SK-N-SH treated with all-trans-retinoic acid at 6 μM for 48 hours (cell line): ENCODE measurements at regions not wholly inside any gene's neighbourhood (a gene's known extent, or its start where the extent isn't known, plus 50 kb on each side); places are given as distances from the start of the nearest gene placed in this dataset.

Source experiments
- ATAC-seq: fragments of 200-7000 bp; cut with Tn5 transposase; 3 replicates; pipeline ENCODE4 v1.9.1; 2020; ENCODE audit warnings: mild to moderate bottlenecking, moderate library complexity
- ARNTL ChIP-seq: fragments of 450-650 bp; formaldehyde crosslinking; IDR thresholded peaks from 2 replicates; pipeline ENCODE4 v1.5.0; 2020; ENCODE audit warnings: low read depth, mild to moderate bottlenecking, moderate library complexity, borderline replicate concordance
- BACH2 ChIP-seq: fragments of 250-450 bp; sonication (Bioruptor Pico); IDR thresholded peaks from 2 replicates; pipeline ENCODE4 v1.9.0; 2021; ENCODE audit warnings: mild to moderate bottlenecking, borderline replicate concordance
- CREB5 ChIP-seq: fragments of 250-450 bp; sonication (Bioruptor Pico); IDR thresholded peaks from 2 replicates; pipeline ENCODE4 v1.5.1; 2020; ENCODE audit warnings: low read depth, mild to moderate bottlenecking, moderate library complexity
- CSDC2 ChIP-seq: fragments of 250-450 bp; sonication (Bioruptor Pico); IDR thresholded peaks from 2 replicates; pipeline ENCODE4 v1.5.0; 2020; ENCODE audit warnings: mild to moderate bottlenecking, moderate library complexity
- GLIS3 ChIP-seq: fragments of 250-450 bp; sonication (Bioruptor Pico); IDR thresholded peaks from 2 replicates; pipeline ENCODE4 v1.5.0; 2020; ENCODE audit warnings: mild to moderate bottlenecking, moderate library complexity
- ISL1 ChIP-seq: fragments of 250-450 bp; sonication (Bioruptor Pico); IDR thresholded peaks from 2 replicates; pipeline ENCODE4 v2.1.2; 2022; ENCODE audit warnings: mild to moderate bottlenecking, moderate library complexity
- OSR1 ChIP-seq: fragments of 250-450 bp; sonication (Bioruptor Pico); IDR thresholded peaks from 2 replicates; pipeline ENCODE4 v1.8.0; 2022; ENCODE audit warnings: moderate library complexity, mild to moderate bottlenecking, inconsistent platforms
- PATZ1 ChIP-seq: fragments of 250-450 bp; sonication (Bioruptor Pico); IDR thresholded peaks from 2 replicates; pipeline ENCODE4 v1.8.0; 2020; ENCODE audit warnings: mild to moderate bottlenecking, moderate library complexity, borderline replicate concordance
- POU6F1 ChIP-seq: fragments of 250-450 bp; sonication (Bioruptor Pico); IDR thresholded peaks from 2 replicates; pipeline ENCODE4 v1.8.0; 2021; ENCODE audit warnings: low read depth, mild to moderate bottlenecking, moderate library complexity, borderline replicate concordance
- PPARA ChIP-seq: fragments of 250-450 bp; sonication (Bioruptor Pico); IDR thresholded peaks from 2 replicates; pipeline ENCODE4 v1.5.0; 2020; ENCODE audit warnings: mild to moderate bottlenecking, borderline replicate concordance
- SNAI2 ChIP-seq: fragments of 250-450 bp; sonication (Bioruptor Pico); IDR thresholded peaks from 2 replicates; pipeline ENCODE4 v1.5.0; 2020; ENCODE audit warnings: mild to moderate bottlenecking, moderate library complexity
- TCF4 ChIP-seq: fragments of 250-450 bp; sonication (Bioruptor Pico); IDR thresholded peaks from 2 replicates; pipeline ENCODE4 v1.8.0; 2021; ENCODE audit warnings: mild to moderate bottlenecking, moderate library complexity, borderline replicate concordance
- TOX ChIP-seq: fragments of 250-450 bp; sonication (Bioruptor Pico); IDR thresholded peaks from 2 replicates; pipeline ENCODE4 v1.8.0; 2021; ENCODE audit warnings: mild to moderate bottlenecking, moderate library complexity, borderline replicate concordance
- TSHZ2 ChIP-seq: fragments of 250-450 bp; sonication (Bioruptor Pico); IDR thresholded peaks from 2 replicates; pipeline ENCODE4 v1.5.0; 2020; ENCODE audit warnings: mild to moderate bottlenecking, moderate library complexity
- ZC3H10 ChIP-seq: fragments of 250-450 bp; sonication (Bioruptor Pico); IDR thresholded peaks from 2 replicates; pipeline ENCODE4 v1.5.1; 2021; ENCODE audit warnings: mild to moderate bottlenecking, moderate library complexity
- ZFP3 ChIP-seq: fragments of 250-450 bp; sonication (Bioruptor Pico); IDR thresholded peaks from 2 replicates; pipeline ENCODE4 v1.5.0; 2020; ENCODE audit warnings: mild to moderate bottlenecking, moderate library complexity
- ZNF565 ChIP-seq: fragments of 450-650 bp; formaldehyde crosslinking; conservative IDR thresholded peaks from 2 replicates; pipeline ENCODE4 v1.5.0; 2020; ENCODE audit warnings: low read depth, mild to moderate bottlenecking, moderate library complexity
- ZNF70 ChIP-seq: fragments of 450-650 bp; formaldehyde crosslinking; IDR thresholded peaks from 2 replicates; pipeline ENCODE4 v1.5.0; 2020; ENCODE audit warnings: mild to moderate bottlenecking, moderate library complexity
- TF ChIP-seq, protein P1 (sequence below): fragments of 250-450 bp; sonication (Bioruptor Pico); IDR thresholded peaks from 2 replicates; pipeline ENCODE4 v1.5.1; 2021; ENCODE audit warnings: mild to moderate bottlenecking, moderate library complexity

GRCh38 chr2:217246108-217246507 lies 386.2 kb upstream of the TNP1 start (continued):
- no peak for TF ChIP-seq TSHZ2 (CRISPR knock-in tag)

GRCh38 chr2:217244815-217245214 lies 385.0 kb upstream of the TNP1 start:
- ATAC-seq = no peak
- TF ChIP-seq ZNF70 (CRISPR knock-in tag) (no peak), TSHZ2 (CRISPR knock-in tag) (no peak), ZFP3 (no peak), POU6F1 (CRISPR knock-in tag) (no peak), ISL1 (CRISPR knock-in tag) (no peak), CSDC2 (no peak), ARNTL (CRISPR knock-in tag) (no peak), SNAI2 (CRISPR knock-in tag) (no peak), ZNF565 (CRISPR knock-in tag) (no peak), OSR1 (CRISPR knock-in tag) (no peak), BACH2 (CRISPR knock-in tag) (no peak), CREB5 (CRISPR knock-in tag) (no peak), PATZ1 (CRISPR knock-in tag) (no peak), ZC3H10 (no peak), GLIS3 (CRISPR knock-in tag) (no peak), TCF4 (CRISPR knock-in tag) (no peak)
- TF ChIP-seq, protein P1, sequence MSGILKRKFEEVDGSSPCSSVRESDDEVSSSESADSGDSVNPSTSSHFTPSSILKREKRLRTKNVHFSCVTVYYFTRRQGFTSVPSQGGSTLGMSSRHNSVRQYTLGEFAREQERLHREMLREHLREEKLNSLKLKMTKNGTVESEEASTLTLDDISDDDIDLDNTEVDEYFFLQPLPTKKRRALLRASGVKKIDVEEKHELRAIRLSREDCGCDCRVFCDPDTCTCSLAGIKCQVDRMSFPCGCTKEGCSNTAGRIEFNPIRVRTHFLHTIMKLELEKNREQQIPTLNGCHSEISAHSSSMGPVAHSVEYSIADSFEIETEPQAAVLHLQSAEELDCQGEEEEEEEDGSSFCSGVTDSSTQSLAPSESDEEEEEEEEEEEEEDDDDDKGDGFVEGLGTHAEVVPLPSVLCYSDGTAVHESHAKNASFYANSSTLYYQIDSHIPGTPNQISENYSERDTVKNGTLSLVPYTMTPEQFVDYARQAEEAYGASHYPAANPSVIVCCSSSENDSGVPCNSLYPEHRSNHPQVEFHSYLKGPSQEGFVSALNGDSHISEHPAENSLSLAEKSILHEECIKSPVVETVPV = no peak

DNA sequence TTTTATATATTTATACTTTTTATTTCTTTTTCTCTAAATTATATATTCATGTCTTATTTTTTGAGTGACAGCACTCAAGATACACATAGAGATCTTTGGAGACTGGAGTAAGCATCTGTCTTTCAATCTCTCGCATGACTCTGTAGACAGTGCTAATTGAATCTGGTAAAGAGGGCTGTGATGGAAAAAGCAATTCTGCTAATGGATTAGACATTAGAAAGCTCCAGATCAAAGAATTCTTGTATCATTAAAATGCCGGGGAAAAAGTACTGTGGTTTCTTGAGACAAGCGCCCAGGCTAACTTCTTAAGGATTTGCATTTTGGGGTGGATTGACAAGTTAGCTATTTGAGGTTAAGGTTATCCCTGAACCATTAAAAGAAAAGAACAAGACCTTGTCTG lies 383.1 kb upstream of the TNP1 start:
- ATAC-seq = no peak
- no peak for TF ChIP-seq POU6F1 (CRISPR knock-in tag)
- TF ChIP-seq CSDC2 = no peak
- no peak for TF ChIP-seq TOX (CRISPR knock-in tag)
- TF ChIP-seq CREB5 (CRISPR knock-in tag) = no peak
- no peak for TF ChIP-seq TSHZ2 (CRISPR knock-in tag)
- TF ChIP-seq ZNF70 (CRISPR knock-in tag) = no peak
- no peak for TF ChIP-seq PPARA (CRISPR knock-in tag)
- no peak for TF ChIP-seq ZFP3
- no peak for TF ChIP-seq OSR1 (CRISPR knock-in tag)
- no peak for TF ChIP-seq ZNF565 (CRISPR knock-in tag)
